Stimulated activated CD4-positive, alpha-beta T cell treated with anti-CD3 and anti-CD28 coated beads, Interleukin-4, amount 100 ng/mL, for 1 hour (primary cell): ENCODE measurements at regions not wholly inside any gene's neighbourhood (a gene's known extent, or its start where the extent isn't known, plus 50 kb on each side); places are given as distances from the start of the nearest gene placed in this dataset.

ENCODE experiments used
- DNase-seq: peaks from one replicate; pipeline ENCODE4 v3.0.0-alpha.2; 2020

GRCh38 chr3:70120357-70120966, 120.9 kb downstream of the SAMMSON start:
- peak; percentile 60 for DNase-seq

DNA sequence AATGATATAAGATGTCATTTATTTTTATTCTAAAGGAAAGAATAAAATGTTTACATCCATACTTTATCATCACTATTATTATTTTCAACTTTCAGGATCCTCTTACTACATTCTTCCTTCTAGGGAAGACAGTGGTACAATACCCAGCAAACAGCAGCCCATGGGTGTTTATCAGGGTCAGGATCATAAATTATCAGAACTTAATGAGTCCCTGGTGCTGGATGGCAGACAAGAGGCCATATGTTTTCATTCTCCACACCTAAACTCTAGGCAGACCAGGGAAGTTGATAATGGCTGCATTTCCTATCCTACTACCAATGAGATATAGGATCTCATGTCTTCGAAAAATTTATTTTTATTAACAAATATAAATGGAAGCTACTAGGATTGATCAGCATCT, 127.7 kb downstream of the SAMMSON start:
- no peak for DNase-seq

GRCh38 chr3:70137366-70137765, 137.8 kb downstream of the SAMMSON start:
- DNase-seq, result no peak

- DNase-seq, result no peak
Measured at GRCh38 chr3:70138606-70139005, 139.1 kb downstream of the SAMMSON start.
